Activated CD8-positive, alpha-beta memory T cell treated with anti-CD3 and anti-CD28 coated beads for 24 hours (primary cell): ENCODE measurements at regions not wholly inside any gene's neighbourhood (a gene's known extent, or its start where the extent isn't known, plus 50 kb on each side); places are given as distances from the start of the nearest gene placed in this dataset.
"Not testable (repeated sequence)": the region's sequence is repeated elsewhere in the genome, so short reads cannot be mapped to it uniquely, and the experiment has no call there.

Source experiments
- DNase-seq: peaks from one replicate; pipeline ENCODE4 v3.0.0-alpha.2; 2020

GRCh38 chr15:88965097-88965496 lies 51.9 kb upstream of the MFGE8 start:
- not testable (repeated sequence) for DNase-seq

- no peak for DNase-seq
These were observed 57.1 kb upstream of the MFGE8 start for GRCh38 chr15:88970232-88970631.

GRCh38 chr15:88974392-88974791 lies 61.2 kb upstream of the MFGE8 start:
- no peak for DNase-seq

- no peak for DNase-seq
These were observed 62.7 kb upstream of the MFGE8 start for GRCh38 chr15:88975891-88976290.

GRCh38 chr15:88976656-88977055 lies 63.5 kb upstream of the MFGE8 start:
- no peak for DNase-seq

GRCh38 chr15:88979674-88980073 lies 66.5 kb upstream of the MFGE8 start:
- DNase-seq, result no peak

GRCh38 chr15:88980498-88980897 lies 67.3 kb upstream of the MFGE8 start:
- no peak for DNase-seq

GRCh38 chr15:88981244-88982215 lies 68.4 kb upstream of the MFGE8 start:
- no peak for DNase-seq

- DNase-seq, result no peak
These were observed 69.2 kb upstream of the MFGE8 start for GRCh38 chr15:88982304-88982945.

GRCh38 chr15:88982946-88983342 lies 69.8 kb upstream of the MFGE8 start:
- no peak for DNase-seq

GRCh38 chr15:88983861-88984429 lies 70.8 kb upstream of the MFGE8 start:
- DNase-seq, result no peak

- no peak for DNase-seq
These were observed 72.6 kb upstream of the MFGE8 start for GRCh38 chr15:88985547-88986393.

- no peak for DNase-seq
These were observed 73.9 kb upstream of the MFGE8 start for GRCh38 chr15:88986949-88987590.

GRCh38 chr15:88987591-88987933 lies 74.4 kb upstream of the MFGE8 start:
- no peak for DNase-seq

GRCh38 chr15:88987934-88988671 lies 74.9 kb upstream of the MFGE8 start:
- no peak for DNase-seq

GRCh38 chr15:88989578-88989977 lies 76.4 kb upstream of the MFGE8 start:
- DNase-seq, result no peak

GRCh38 chr15:88990185-88990679 lies 77.1 kb upstream of the MFGE8 start:
- no peak for DNase-seq

GRCh38 chr15:88992216-88992615 lies 79.0 kb upstream of the MFGE8 start:
- no peak for DNase-seq

GRCh38 chr15:88992912-88993376 lies 79.8 kb upstream of the MFGE8 start:
- DNase-seq, result no peak

GRCh38 chr15:88993662-88994061 lies 80.5 kb upstream of the MFGE8 start:
- DNase-seq, result no peak

GRCh38 chr15:88994286-88994685 lies 81.1 kb upstream of the MFGE8 start:
- no peak for DNase-seq
